ENCODE measurements at regions not wholly inside any gene's neighbourhood (a gene's known extent, or its start where the extent isn't known, plus 50 kb on each side); places are given as distances from the start of the nearest gene placed in this dataset.

- no peak for TF ChIP-seq CTCF (IDR thresholded peaks at IDR 0.05)
- TF ChIP-seq POLR2AphosphoS5 (IDR thresholded peaks at IDR 0.05) = no peak
- no peak for TF ChIP-seq EP300 (IDR thresholded peaks at IDR 0.05)
- TF ChIP-seq POLR2A (IDR thresholded peaks at IDR 0.05) = no peak
Measured at GRCh38 chr3:43923104-43923882, 232.6 kb downstream of the ABHD5 start.

All from gastroesophageal sphincter (tissue), 3 donors.